Liver (tissue), 8 donors: ENCODE measurements at regions not wholly inside any gene's neighbourhood (a gene's known extent, or its start where the extent isn't known, plus 50 kb on each side); places are given as distances from the start of the nearest gene placed in this dataset.
"Not testable (repeated sequence)": the region's sequence is repeated elsewhere in the genome, so short reads cannot be mapped to it uniquely, and the experiment has no call there.

Source experiments
- DNase-seq: peaks from one replicate; pipeline ENCODE4 v3.0.0-alpha.2; 2017; ENCODE audit warnings: low spot score
- H3K27ac ChIP-seq, 2 donors: one replicate each; pipeline ENCODE4 v1.7.0; 2013; ENCODE audit warnings: inconsistent platforms in 2 of 2, low read length in 2 of 2, control low read depth in 1 of 2, low read depth in 1 of 2, mild to moderate bottlenecking in 1 of 2
- H3K27me3 ChIP-seq, 4 donors: one replicate each; pipeline versions ENCODE4 v1.6.1 to v1.7.0; 2013; ENCODE audit warnings: low read length in 3 of 4, inconsistent platforms in 1 of 4, mild to moderate bottlenecking in 1 of 4, moderate library complexity in 1 of 4; ENCODE audit not compliant: control insufficient read depth in 4 of 4, insufficient read depth in 4 of 4
- H3K36me3 ChIP-seq, 4 donors: one replicate each; pipeline versions ENCODE4 v1.6.1 to v1.7.0; 2013; ENCODE audit warnings: low read length in 3 of 4, mild to moderate bottlenecking in 3 of 4, low read depth in 1 of 4, moderate library complexity in 1 of 4; ENCODE audit not compliant: control insufficient read depth in 4 of 4, insufficient read depth in 3 of 4
- H3K4me1 ChIP-seq, 4 donors: one replicate each; pipeline versions ENCODE4 v1.6.1 to v1.7.0; 2013; ENCODE audit warnings: low read length in 3 of 4, mild to moderate bottlenecking in 3 of 4, moderate library complexity in 1 of 4; ENCODE audit not compliant: control insufficient read depth in 4 of 4, insufficient read depth in 4 of 4
- H3K4me3 ChIP-seq, 3 donors: one replicate each; pipeline versions ENCODE4 v1.6.1 to v1.7.0; 2013; ENCODE audit warnings: low read length in 3 of 3, control low read depth in 1 of 3, low read depth in 1 of 3, mild to moderate bottlenecking in 1 of 3
- H3K9ac ChIP-seq, 2 donors: one replicate each; pipeline ENCODE4 v1.7.0; 2013; ENCODE audit warnings: low read length in 2 of 2, mild to moderate bottlenecking in 2 of 2, moderate library complexity in 2 of 2, control low read depth in 1 of 2, low read depth in 1 of 2
- H3K9me3 ChIP-seq, 4 donors: one replicate each; pipeline versions ENCODE4 v1.6.1 to v1.7.0; 2013; ENCODE audit warnings: low read length in 3 of 4; ENCODE audit not compliant: control insufficient read depth in 4 of 4
- EGR1 ChIP-seq, 2 donors: IDR thresholded peaks; 2 replicates each; pipeline ENCODE4 v1.6.1; 2016 to 2018; ENCODE audit warnings: antibody characterized with exemption in 2 of 2, low read depth in 2 of 2
- FOXA1 ChIP-seq: IDR thresholded peaks from 2 replicates; pipeline ENCODE4 v1.6.1; 2016; ENCODE audit warnings: antibody characterized with exemption
- FOXA2 ChIP-seq: IDR thresholded peaks from 2 replicates; pipeline ENCODE4 v1.6.1; 2016; ENCODE audit warnings: antibody characterized with exemption
- GABPA ChIP-seq, 2 donors: IDR thresholded peaks in 1 of 2; conservative IDR thresholded peaks in 1 of 2; 2 replicates each; pipeline ENCODE4 v1.6.1; 2016; ENCODE audit warnings: antibody characterized with exemption in 2 of 2, mild to moderate bottlenecking in 1 of 2, moderate library complexity in 1 of 2
- HNF4A ChIP-seq, 2 donors: conservative IDR thresholded peaks; 2 replicates each; pipeline ENCODE4 v1.6.1; 2016; ENCODE audit warnings: antibody characterized with exemption in 2 of 2, mild to moderate bottlenecking in 2 of 2
- HNF4G ChIP-seq: IDR thresholded peaks from 2 replicates; pipeline ENCODE4 v1.6.1; 2016; ENCODE audit warnings: antibody characterized with exemption
- JUND ChIP-seq, 2 donors: IDR thresholded peaks; 2 replicates each; pipeline ENCODE4 v1.6.1; 2016; ENCODE audit warnings: antibody characterized with exemption in 2 of 2
- RAD21 ChIP-seq, 2 donors: IDR thresholded peaks; 2 replicates each; pipeline ENCODE4 v1.6.1; 2016; ENCODE audit warnings: antibody characterized with exemption in 2 of 2, mild to moderate bottlenecking in 2 of 2
- TAF1 ChIP-seq: conservative IDR thresholded peaks from 2 replicates; pipeline ENCODE4 v1.6.1; 2016; ENCODE audit warnings: antibody characterized with exemption, mild to moderate bottlenecking
- WGBS: extraction: QIAGEN DNeasy Blood & Tissue Kit; methylation state at CpG from one replicate; pipeline ENCODE4 v1.1.7; 2013; 5-methylcytosine and 5-hydroxymethylcytosine counted together
- TF ChIP-seq, protein P1 (sequence below): IDR thresholded peaks from 2 replicates; pipeline ENCODE4 v1.6.1; 2016; ENCODE audit warnings: antibody characterized with exemption, mild to moderate bottlenecking
- TF ChIP-seq, protein P2 (sequence below): fragments of 150-350 bp; IDR thresholded peaks from 2 replicates; pipeline ENCODE4 v1.5.1; 2017; ENCODE audit warnings: improper control_type of control experiment, low read depth, low read length; ENCODE audit not compliant: missing input control
- donor health status: healthy.
- donor health status: healthy.
- donor health status: healthy.
- donor health status: healthy.
- donor health status: healthy.

DNA sequence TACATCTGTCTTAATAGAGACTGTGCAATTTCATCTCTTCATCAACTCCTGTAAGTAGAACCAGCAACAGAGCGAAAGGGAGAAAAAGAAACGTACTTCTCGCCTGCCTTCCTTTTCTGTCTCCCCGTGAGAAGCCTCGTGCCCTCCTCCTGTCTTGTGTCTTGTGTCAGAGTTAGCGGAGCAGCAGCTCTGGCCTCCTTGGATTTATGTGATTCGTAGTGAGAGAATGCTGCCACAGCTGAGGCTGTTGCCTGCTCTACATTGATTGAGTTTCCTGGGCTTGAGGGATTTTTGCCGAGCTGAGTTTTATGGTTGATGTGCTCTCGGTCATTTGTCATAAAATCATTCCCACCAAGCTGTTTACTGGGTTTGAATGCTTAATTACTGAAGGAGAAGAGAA is 579.1 kb upstream of the RBFOX1 start:
- Histone ChIP-seq H3K36me3 (no peaks in the 10 kb centered on the region), H3K9ac (no peak overlapping the region), H3K27ac (no peak overlapping the region), H3K4me3 (no peak overlapping the region), H3K9me3 (no peaks in the 10 kb centered on the region), H3K27me3 (peaks cover 0 to 4% (median 0%) of the 10 kb centered on the region in 4 donors), H3K4me1 (no peaks in the 10 kb centered on the region)
- DNase-seq: no peak
- no peak for TF ChIP-seq EGR1 (IDR thresholded peaks at IDR 0.05; ENCODE audit: low read depth in 2 of 2)
- TF ChIP-seq TAF1: no peak
- TF ChIP-seq, protein P1, sequence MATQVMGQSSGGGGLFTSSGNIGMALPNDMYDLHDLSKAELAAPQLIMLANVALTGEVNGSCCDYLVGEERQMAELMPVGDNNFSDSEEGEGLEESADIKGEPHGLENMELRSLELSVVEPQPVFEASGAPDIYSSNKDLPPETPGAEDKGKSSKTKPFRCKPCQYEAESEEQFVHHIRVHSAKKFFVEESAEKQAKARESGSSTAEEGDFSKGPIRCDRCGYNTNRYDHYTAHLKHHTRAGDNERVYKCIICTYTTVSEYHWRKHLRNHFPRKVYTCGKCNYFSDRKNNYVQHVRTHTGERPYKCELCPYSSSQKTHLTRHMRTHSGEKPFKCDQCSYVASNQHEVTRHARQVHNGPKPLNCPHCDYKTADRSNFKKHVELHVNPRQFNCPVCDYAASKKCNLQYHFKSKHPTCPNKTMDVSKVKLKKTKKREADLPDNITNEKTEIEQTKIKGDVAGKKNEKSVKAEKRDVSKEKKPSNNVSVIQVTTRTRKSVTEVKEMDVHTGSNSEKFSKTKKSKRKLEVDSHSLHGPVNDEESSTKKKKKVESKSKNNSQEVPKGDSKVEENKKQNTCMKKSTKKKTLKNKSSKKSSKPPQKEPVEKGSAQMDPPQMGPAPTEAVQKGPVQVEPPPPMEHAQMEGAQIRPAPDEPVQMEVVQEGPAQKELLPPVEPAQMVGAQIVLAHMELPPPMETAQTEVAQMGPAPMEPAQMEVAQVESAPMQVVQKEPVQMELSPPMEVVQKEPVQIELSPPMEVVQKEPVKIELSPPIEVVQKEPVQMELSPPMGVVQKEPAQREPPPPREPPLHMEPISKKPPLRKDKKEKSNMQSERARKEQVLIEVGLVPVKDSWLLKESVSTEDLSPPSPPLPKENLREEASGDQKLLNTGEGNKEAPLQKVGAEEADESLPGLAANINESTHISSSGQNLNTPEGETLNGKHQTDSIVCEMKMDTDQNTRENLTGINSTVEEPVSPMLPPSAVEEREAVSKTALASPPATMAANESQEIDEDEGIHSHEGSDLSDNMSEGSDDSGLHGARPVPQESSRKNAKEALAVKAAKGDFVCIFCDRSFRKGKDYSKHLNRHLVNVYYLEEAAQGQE: no peak
- no peak for TF ChIP-seq JUND (IDR thresholded peaks at IDR 0.05)
- no peak for TF ChIP-seq GABPA (IDR thresholded peaks at IDR 0.05 in 1 of 2, conservative IDR thresholded peaks at IDR 0.05 in 1 of 2)
- no peak for TF ChIP-seq FOXA1
- TF ChIP-seq, protein P2, sequence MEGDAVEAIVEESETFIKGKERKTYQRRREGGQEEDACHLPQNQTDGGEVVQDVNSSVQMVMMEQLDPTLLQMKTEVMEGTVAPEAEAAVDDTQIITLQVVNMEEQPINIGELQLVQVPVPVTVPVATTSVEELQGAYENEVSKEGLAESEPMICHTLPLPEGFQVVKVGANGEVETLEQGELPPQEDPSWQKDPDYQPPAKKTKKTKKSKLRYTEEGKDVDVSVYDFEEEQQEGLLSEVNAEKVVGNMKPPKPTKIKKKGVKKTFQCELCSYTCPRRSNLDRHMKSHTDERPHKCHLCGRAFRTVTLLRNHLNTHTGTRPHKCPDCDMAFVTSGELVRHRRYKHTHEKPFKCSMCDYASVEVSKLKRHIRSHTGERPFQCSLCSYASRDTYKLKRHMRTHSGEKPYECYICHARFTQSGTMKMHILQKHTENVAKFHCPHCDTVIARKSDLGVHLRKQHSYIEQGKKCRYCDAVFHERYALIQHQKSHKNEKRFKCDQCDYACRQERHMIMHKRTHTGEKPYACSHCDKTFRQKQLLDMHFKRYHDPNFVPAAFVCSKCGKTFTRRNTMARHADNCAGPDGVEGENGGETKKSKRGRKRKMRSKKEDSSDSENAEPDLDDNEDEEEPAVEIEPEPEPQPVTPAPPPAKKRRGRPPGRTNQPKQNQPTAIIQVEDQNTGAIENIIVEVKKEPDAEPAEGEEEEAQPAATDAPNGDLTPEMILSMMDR: no peak
- no peak for TF ChIP-seq FOXA2
- WGBS: 50% methylated on average over 9 of the region's 9 CpGs

DNA sequence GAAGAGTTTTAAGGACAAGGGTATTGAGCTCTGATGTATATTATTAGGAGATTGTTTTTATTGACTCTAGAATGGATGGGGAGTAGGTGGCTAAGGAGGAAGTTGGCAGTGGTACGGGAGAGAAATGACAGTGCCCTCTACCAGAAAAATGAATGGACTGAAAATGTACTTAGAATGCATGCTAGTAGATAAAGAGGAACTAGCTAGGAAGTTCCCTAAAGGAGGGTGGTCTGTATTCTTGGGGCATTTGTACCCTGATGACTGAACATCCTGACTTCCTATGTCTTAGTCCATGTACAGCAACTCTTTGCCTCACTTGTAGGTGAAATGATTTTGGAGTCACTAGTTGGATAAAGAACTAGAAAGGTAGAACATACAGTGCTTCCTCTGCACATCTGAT is 581.5 kb upstream of the RBFOX1 start:
- DNase-seq: no peak
- Histone ChIP-seq H3K27ac (no peak overlapping the region), H3K36me3 (no peaks in the 10 kb centered on the region), H3K27me3 (peaks cover 0 to 4% (median 0%) of the 10 kb centered on the region in 4 donors), H3K9me3 (no peaks in the 10 kb centered on the region), H3K9ac (no peak overlapping the region), H3K4me1 (no peaks in the 10 kb centered on the region), H3K4me3 (no peak overlapping the region)
- 56% methylated on average over 1 of the region's 1 CpG for WGBS
- TF ChIP-seq HNF4G (no peak), HNF4A (conservative IDR thresholded peaks at IDR 0.05) (no peak), GABPA (IDR thresholded peaks at IDR 0.05 in 1 of 2, conservative IDR thresholded peaks at IDR 0.05 in 1 of 2) (no peak)

DNA sequence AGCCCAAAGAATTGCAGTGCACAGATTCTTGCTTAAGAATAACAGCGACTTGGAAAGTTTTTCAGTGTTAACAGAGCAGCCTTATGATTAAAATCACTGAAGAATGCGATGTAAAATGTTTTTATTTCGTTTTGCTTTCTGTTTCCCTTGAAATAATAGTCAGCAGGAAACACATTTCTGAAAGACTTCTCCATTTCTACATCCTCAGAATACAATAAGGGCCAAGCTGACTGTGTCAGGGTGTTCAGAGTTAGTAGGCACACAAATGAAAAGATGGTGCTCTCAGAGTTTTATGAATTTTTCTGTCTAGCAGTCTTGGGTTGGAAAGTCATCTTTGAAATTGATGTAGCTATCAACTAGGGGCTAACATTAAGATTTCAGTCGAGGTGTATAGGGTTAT is 582.9 kb upstream of the RBFOX1 start:
- no peak overlapping the region for H3K27ac ChIP-seq
- no peak overlapping the region for H3K4me3 ChIP-seq
- H3K4me1 ChIP-seq: no peaks in the 10 kb centered on the region
- TF ChIP-seq RAD21 (IDR thresholded peaks at IDR 0.05) (no peak), FOXA2 (no peak)
- TF ChIP-seq, protein P2: no peak
- H3K9ac ChIP-seq: no peak overlapping the region
- H3K36me3 ChIP-seq: no peaks in the 10 kb centered on the region
- WGBS: 26% methylated on average over 4 of the region's 4 CpGs
- H3K9me3 ChIP-seq: no peaks in the 10 kb centered on the region
- no peaks in the 10 kb centered on the region for H3K27me3 ChIP-seq
- DNase-seq: no peak

DNA sequence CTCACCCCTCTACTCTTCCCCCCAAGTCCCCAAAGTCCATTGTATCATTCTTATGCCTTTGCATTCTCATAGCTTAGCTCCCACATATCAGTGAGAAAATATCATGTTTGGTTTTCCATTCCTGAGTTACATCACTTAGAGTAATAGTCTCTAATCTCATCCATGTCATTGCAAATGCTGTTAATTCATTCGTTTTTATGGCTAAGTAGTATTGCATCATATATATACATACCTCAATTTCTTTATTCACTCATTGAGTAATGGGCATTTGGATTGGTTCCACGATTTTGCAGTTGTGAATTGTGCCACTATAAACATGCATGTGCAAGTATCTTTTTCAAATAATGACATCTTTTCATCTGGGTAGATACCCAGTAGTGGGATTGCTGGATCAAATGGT is 596.3 kb upstream of the RBFOX1 start:
- H3K4me1 ChIP-seq, H3K27ac ChIP-seq, H3K4me3 ChIP-seq, H3K36me3 ChIP-seq, H3K9me3 ChIP-seq, H3K27me3 ChIP-seq, DNase-seq, H3K9ac ChIP-seq: not testable (repeated sequence)
- 26% methylated on average over 2 of the region's 2 CpGs for WGBS
